DND-41 (cell line): ENCODE measurements at regions not wholly inside any gene's neighbourhood (a gene's known extent, or its start where the extent isn't known, plus 50 kb on each side); places are given as distances from the start of the nearest gene placed in this dataset.

Experiments used
- ATAC-seq: fragments of 200-7000 bp; cut with Tn5 transposase; 3 replicates; pipeline ENCODE4 v1.9.1; 2021; ENCODE audit warnings: low read depth; ENCODE audit not compliant: insufficient read depth
- DNase-seq: peaks from one replicate; pipeline ENCODE4 v3.0.0-alpha.2; 2020
- H2AFZ ChIP-seq: 2 replicates; pipeline ENCODE4 v1.6.0; 2012; ENCODE audit warnings: low read depth, low read length
- H3K27ac ChIP-seq: 2 replicates; pipeline ENCODE4 v1.5.1; 2012; ENCODE audit warnings: low read length, inconsistent platforms
- H3K27me3 ChIP-seq: fragments of 200-600 bp; sonication (generic); 2 replicates; pipeline ENCODE4 v1.6.0; 2012; ENCODE audit warnings: low read length, mild to moderate bottlenecking, inconsistent platforms; ENCODE audit not compliant: insufficient read depth, poor library complexity
- H3K36me3 ChIP-seq: 2 replicates; pipeline ENCODE4 v1.5.1; 2012; ENCODE audit warnings: low read length, inconsistent platforms; ENCODE audit not compliant: insufficient read depth
- H3K4me1 ChIP-seq: 2 replicates; pipeline ENCODE4 v1.5.1; 2012; ENCODE audit warnings: mild to moderate bottlenecking, low read length; ENCODE audit not compliant: insufficient read depth
- H3K4me2 ChIP-seq: 2 replicates; pipeline ENCODE4 v1.6.0; 2012; ENCODE audit warnings: mild to moderate bottlenecking, moderate library complexity, low read length, inconsistent platforms; ENCODE audit not compliant: insufficient read depth
- H3K4me3 ChIP-seq, 2 experiments: fragments of 200-600 bp in 1 of 2; shearing (Covaris generic) in 1 of 2; 2 replicates each; pipeline ENCODE4 v1.5.1; 2012 to 2016; ENCODE audit warnings: inconsistent platforms in 2 of 2, low read length in 2 of 2, mild to moderate bottlenecking in 2 of 2, low read depth in 1 of 2, moderate library complexity in 1 of 2
- H3K79me2 ChIP-seq: 2 replicates; pipeline ENCODE4 v1.6.0; 2012; ENCODE audit warnings: low read length, inconsistent platforms; ENCODE audit not compliant: insufficient read depth
- H3K9ac ChIP-seq: 2 replicates; pipeline ENCODE4 v1.6.0; 2012; ENCODE audit warnings: low read depth, mild to moderate bottlenecking, inconsistent platforms, low read length, moderate library complexity
- H3K9me3 ChIP-seq: 2 replicates; pipeline ENCODE4 v1.5.1; 2012; ENCODE audit warnings: low read length, moderate library complexity, mild to moderate bottlenecking, inconsistent platforms; ENCODE audit not compliant: insufficient read depth, severe bottlenecking
- H4K20me1 ChIP-seq: 2 replicates; pipeline ENCODE4 v1.6.0; 2012; ENCODE audit warnings: low read length; ENCODE audit not compliant: insufficient read depth
- EZH2 ChIP-seq: IDR thresholded peaks from 3 replicates; pipeline ENCODE4 v1.6.1; 2012; ENCODE audit warnings: borderline replicate concordance, low read depth, mild to moderate bottlenecking, moderate library complexity, low read length, inconsistent platforms; ENCODE audit not compliant: severe bottlenecking
- TF ChIP-seq, protein P1 (sequence below): IDR thresholded peaks from 2 replicates; pipeline ENCODE4 v1.5.1; 2012; ENCODE audit warnings: borderline replicate concordance, low read length, moderate library complexity, mild to moderate bottlenecking; ENCODE audit not compliant: poor library complexity, severe bottlenecking; ENCODE audit errors: extremely low read depth

DNA sequence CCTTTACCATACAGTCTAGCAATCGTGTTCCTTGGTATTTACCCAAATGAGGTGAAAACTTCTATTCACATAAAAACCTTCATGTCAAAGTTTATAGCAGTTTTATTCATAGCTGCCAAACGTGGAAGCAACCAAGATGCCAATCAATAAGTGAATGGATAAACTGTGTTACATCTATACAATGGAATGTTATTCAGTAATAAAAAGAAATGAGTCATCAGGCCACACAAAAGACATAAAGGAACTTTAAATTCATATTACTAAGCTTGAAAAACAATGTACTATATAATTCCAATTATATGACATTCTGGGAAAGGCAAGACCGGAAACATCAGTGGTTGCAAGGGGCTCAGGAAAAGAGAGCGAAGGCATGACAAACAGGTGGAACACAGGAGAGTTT lies 679.9 kb downstream of the ISL1 start:
- H3K4me3 ChIP-seq, result no peak overlapping the region
- H3K4me1 ChIP-seq, result no peaks in the 10 kb centered on the region
- DNase-seq (no peak), ATAC-seq (no peak)
- H3K4me2 ChIP-seq, result no peak overlapping the region
- H2AFZ ChIP-seq, result no peak overlapping the region
- no peaks in the 10 kb centered on the region for H4K20me1 ChIP-seq
- peaks cover 2% of the 10 kb centered on the region for H3K9me3 ChIP-seq
- H3K79me2 ChIP-seq, result no peaks in the 10 kb centered on the region
- TF ChIP-seq EZH2, result no peak
- TF ChIP-seq, protein P1, sequence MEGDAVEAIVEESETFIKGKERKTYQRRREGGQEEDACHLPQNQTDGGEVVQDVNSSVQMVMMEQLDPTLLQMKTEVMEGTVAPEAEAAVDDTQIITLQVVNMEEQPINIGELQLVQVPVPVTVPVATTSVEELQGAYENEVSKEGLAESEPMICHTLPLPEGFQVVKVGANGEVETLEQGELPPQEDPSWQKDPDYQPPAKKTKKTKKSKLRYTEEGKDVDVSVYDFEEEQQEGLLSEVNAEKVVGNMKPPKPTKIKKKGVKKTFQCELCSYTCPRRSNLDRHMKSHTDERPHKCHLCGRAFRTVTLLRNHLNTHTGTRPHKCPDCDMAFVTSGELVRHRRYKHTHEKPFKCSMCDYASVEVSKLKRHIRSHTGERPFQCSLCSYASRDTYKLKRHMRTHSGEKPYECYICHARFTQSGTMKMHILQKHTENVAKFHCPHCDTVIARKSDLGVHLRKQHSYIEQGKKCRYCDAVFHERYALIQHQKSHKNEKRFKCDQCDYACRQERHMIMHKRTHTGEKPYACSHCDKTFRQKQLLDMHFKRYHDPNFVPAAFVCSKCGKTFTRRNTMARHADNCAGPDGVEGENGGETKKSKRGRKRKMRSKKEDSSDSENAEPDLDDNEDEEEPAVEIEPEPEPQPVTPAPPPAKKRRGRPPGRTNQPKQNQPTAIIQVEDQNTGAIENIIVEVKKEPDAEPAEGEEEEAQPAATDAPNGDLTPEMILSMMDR, result no peak
- H3K27ac ChIP-seq, result no peak overlapping the region
- H3K9ac ChIP-seq, result no peak overlapping the region
- no peaks in the 10 kb centered on the region for H3K36me3 ChIP-seq
- H3K27me3 ChIP-seq, result no peaks in the 10 kb centered on the region

- no peak overlapping the region for H3K9ac ChIP-seq
- no peaks in the 10 kb centered on the region for H4K20me1 ChIP-seq
- H3K4me3 ChIP-seq, result no peak overlapping the region
- H3K4me1 ChIP-seq, result no peaks in the 10 kb centered on the region
- H3K79me2 ChIP-seq, result no peaks in the 10 kb centered on the region
- no peak overlapping the region for H3K4me2 ChIP-seq
- TF ChIP-seq EZH2, result no peak
- TF ChIP-seq, protein P1, result no peak
- H3K36me3 ChIP-seq, result no peaks in the 10 kb centered on the region
- H3K9me3 ChIP-seq, result peaks cover 2% of the 10 kb centered on the region
- ATAC-seq (no peak), DNase-seq (no peak)
- no peaks in the 10 kb centered on the region for H3K27me3 ChIP-seq
- no peak overlapping the region for H3K27ac ChIP-seq
- no peak overlapping the region for H2AFZ ChIP-seq
These were observed 681.9 kb downstream of the ISL1 start for GRCh38 chr5:52065182-52065581.

DNA sequence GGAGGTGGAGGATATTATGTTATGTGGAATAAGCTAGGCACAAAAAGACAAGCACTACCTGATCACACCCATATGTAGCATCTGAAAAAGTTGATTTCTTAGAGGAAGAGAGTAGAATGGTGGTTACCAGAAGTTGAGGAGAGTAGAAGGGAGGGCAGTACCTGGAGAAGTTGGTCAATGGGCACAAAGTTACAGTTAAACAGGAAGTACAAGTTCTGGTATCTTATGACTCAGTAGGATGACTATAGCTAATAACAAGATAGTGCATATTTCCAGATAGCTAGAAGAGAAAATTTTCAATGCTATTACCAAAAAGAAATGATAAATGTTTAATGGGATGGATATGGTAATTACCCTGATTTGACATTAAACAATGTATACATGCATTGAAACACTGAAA lies 686.7 kb downstream of the ISL1 start:
- TF ChIP-seq EZH2, result no peak
- TF ChIP-seq, protein P1, result no peak
- ATAC-seq (no peak), DNase-seq (no peak)
- Histone ChIP-seq H4K20me1 (no peaks in the 10 kb centered on the region), H3K9me3 (peaks cover 2% of the 10 kb centered on the region), H3K4me2 (no peak overlapping the region), H3K4me1 (no peaks in the 10 kb centered on the region), H3K79me2 (no peaks in the 10 kb centered on the region), H3K36me3 (no peaks in the 10 kb centered on the region), H3K9ac (no peak overlapping the region), H3K27ac (no peak overlapping the region), H3K4me3 (no peak overlapping the region), H2AFZ (no peak overlapping the region), H3K27me3 (no peaks in the 10 kb centered on the region)

DNA sequence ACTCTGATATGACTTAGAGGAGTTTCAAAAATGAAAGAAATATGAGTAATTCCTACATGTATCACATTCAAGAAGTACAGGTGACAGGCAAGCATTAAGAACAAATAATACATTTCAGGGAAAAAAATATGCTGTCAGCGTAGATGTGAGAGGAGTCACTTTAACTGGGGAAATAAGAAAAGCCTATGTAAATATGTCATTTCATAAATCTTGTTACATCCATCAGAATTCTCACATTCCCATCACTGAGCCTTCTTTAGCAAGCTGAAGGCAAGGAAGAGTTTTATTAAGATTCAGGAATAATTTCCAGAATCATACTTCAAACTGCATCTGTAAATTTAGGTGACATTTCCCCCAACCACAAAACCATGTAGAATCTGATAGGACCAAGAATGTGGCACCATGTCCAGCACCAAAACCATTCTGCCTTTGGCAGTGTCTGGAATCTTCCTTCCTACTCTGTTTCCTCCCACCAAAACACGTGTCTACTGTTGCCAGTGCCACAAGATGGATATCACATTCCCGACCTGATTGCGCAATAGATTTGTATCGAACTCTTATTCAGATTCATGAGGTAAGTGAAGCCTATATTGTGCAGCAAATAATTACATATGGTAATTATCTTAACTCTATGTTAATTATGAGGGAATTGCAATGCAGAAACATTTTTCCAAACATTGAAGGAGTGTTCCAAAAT lies 690.9 kb downstream of the ISL1 start:
- Histone ChIP-seq H3K4me1 (no peaks in the 10 kb centered on the region), H3K36me3 (no peaks in the 10 kb centered on the region), H3K27me3 (no peaks in the 10 kb centered on the region), H3K9me3 (no peaks in the 10 kb centered on the region), H3K79me2 (no peaks in the 10 kb centered on the region), H3K9ac (no peak overlapping the region), H2AFZ (no peak overlapping the region), H4K20me1 (no peaks in the 10 kb centered on the region), H3K4me2 (no peak overlapping the region), H3K4me3 (no peak overlapping the region), H3K27ac (no peak overlapping the region)
- ATAC-seq (no peak), DNase-seq (no peak)
- TF ChIP-seq, protein P1, result no peak
- no peak for TF ChIP-seq EZH2
